SU-DHL-6 (cell line): ENCODE measurements at regions not wholly inside any gene's neighbourhood (a gene's known extent, or its start where the extent isn't known, plus 50 kb on each side); places are given as distances from the start of the nearest gene placed in this dataset.

ENCODE experiments used
- CTCF ChIP-seq: fragments of 200-600 bp; sonication (generic); IDR thresholded peaks from one replicate; pipeline ENCODE4 v1.5.1; 2017; ENCODE audit warnings: antibody characterized with exemption, mild to moderate bottlenecking, low read length, moderate library complexity; ENCODE audit not compliant: insufficient read depth, poor library complexity, severe bottlenecking
- EZH2phosphoT487 ChIP-seq: fragments of 200-600 bp; sonication (generic), shearing (Covaris generic); conservative IDR thresholded peaks from 2 replicates; pipeline ENCODE4 v1.6.1; 2018; ENCODE audit warnings: mild to moderate bottlenecking, antibody characterized with exemption, low read length, moderate library complexity, mixed read lengths

- TF ChIP-seq CTCF, result no peak
- TF ChIP-seq EZH2phosphoT487, result no peak
These were observed 199.6 kb upstream of the RGMB start for GRCh38 chr5:98573834-98574320.
